SK-N-SH (cell line): ENCODE measurements at regions not wholly inside any gene's neighbourhood (a gene's known extent, or its start where the extent isn't known, plus 50 kb on each side); places are given as distances from the start of the nearest gene placed in this dataset.

Experiments
- CTCF ChIA-PET: fragments of 300-600, 350-600 bp; formaldehyde crosslinking; extraction: SDS; loops from one replicate; lab custom pipeline; 2021; lab: Yijun Ruan, JAX
- POLR2A ChIA-PET: fragments of 350-600 bp; sonication (Branson Sonifier 250); formaldehyde crosslinking; extraction: SDS; loops from one replicate; lab custom pipeline; 2020; ENCODE audit warnings: antibody characterized with exemption, inconsistent platforms; lab: Yijun Ruan, JAX
- DNase-seq: peaks from one replicate; pipeline ENCODE4 v3.0.0; 2012
- H2AFZ ChIP-seq: fragments of 200-600 bp; sonication (generic); 2 replicates; pipeline ENCODE4 v1.8.1; 2016; ENCODE audit warnings: antibody characterized with exemption, mild to moderate bottlenecking, low read depth
- H3F3A ChIP-seq: fragments of 200-600 bp; sonication (generic); replicated peaks from 2 replicates; pipeline ENCODE3; 2016; ENCODE audit warnings: antibody characterized with exemption, mild to moderate bottlenecking; ENCODE audit not compliant: insufficient read depth
- H3K27ac ChIP-seq, 2 experiments: fragments of 200-500 bp in 1 of 2; fragments of 200-600 bp in 1 of 2; sonication (Bioruptor generic) in 1 of 2; sonication (generic), shearing (Covaris generic) in 1 of 2; 2 replicates each; pipeline versions ENCODE4 v1.5.1 to v1.6.1; 2014 to 2016; ENCODE audit warnings: low read depth in 2 of 2, inconsistent platforms in 1 of 2, low read length in 1 of 2, mild to moderate bottlenecking in 1 of 2, mixed read lengths in 1 of 2
- H3K27me3 ChIP-seq: fragments of 200-600 bp; sonication (generic), shearing (Covaris generic); 2 replicates; pipeline ENCODE4 v1.6.1; 2016; ENCODE audit warnings: mixed run types; ENCODE audit not compliant: insufficient read depth
- H3K36me3 ChIP-seq, 2 experiments: fragments of 200-500 bp in 1 of 2; fragments of 200-600 bp in 1 of 2; sonication (Bioruptor generic) in 1 of 2; sonication (generic) in 1 of 2; replicated peaks in 1 of 2; 2 replicates each; pipeline versions ENCODE3 to v1.5.1; 2014 to 2016; ENCODE audit warnings: low read length in 1 of 2, mild to moderate bottlenecking in 1 of 2; ENCODE audit not compliant: insufficient read depth in 2 of 2, control insufficient read depth in 1 of 2
- H3K4me1 ChIP-seq, 2 experiments: fragments of 200-500 bp in 1 of 2; fragments of 200-600 bp in 1 of 2; sonication (Bioruptor generic) in 1 of 2; sonication (generic), shearing (Covaris generic) in 1 of 2; 2 replicates each; pipeline versions ENCODE4 v1.5.1 to v1.6.1; 2014 to 2016; ENCODE audit warnings: low read depth in 1 of 2, low read length in 1 of 2, mixed run types in 1 of 2; ENCODE audit not compliant: insufficient read depth in 2 of 2, control insufficient read depth in 1 of 2
- H3K4me2 ChIP-seq: fragments of 200-600 bp; sonication (generic), shearing (Covaris generic); 2 replicates; pipeline ENCODE4 v1.6.1; 2017; ENCODE audit warnings: mixed run types
- H3K4me3 ChIP-seq, 2 experiments: fragments of 200-500 bp in 1 of 2; fragments of 200-600 bp in 1 of 2; sonication (Bioruptor generic) in 1 of 2; sonication (generic), shearing (Covaris generic) in 1 of 2; 2 replicates each; pipeline versions ENCODE4 v1.5.1 to v1.8.1; 2014 to 2016; ENCODE audit warnings: low read depth in 2 of 2, inconsistent platforms in 1 of 2, low read length in 1 of 2, mild to moderate bottlenecking in 1 of 2, mixed read lengths in 1 of 2, moderate library complexity in 1 of 2
- H3K79me2 ChIP-seq: fragments of 200-600 bp; sonication (generic); 2 replicates; pipeline ENCODE4 v1.8.1; 2017; ENCODE audit warnings: mild to moderate bottlenecking; ENCODE audit not compliant: insufficient read depth
- H3K9ac ChIP-seq: fragments of 200-600 bp; sonication (generic); 2 replicates; pipeline ENCODE4 v1.6.1; 2017; ENCODE audit warnings: mixed run types
- H3K9me2 ChIP-seq: fragments of 200-600 bp; sonication (generic); 2 replicates; pipeline ENCODE4 v1.6.1; 2017; ENCODE audit warnings: mixed run types
- H3K9me3 ChIP-seq: fragments of 200-600 bp; sonication (generic); 2 replicates; pipeline ENCODE4 v1.6.1; 2017; ENCODE audit warnings: mixed run types, mild to moderate bottlenecking, moderate library complexity
- H4K20me1 ChIP-seq: fragments of 200-600 bp; sonication (generic); 2 replicates; pipeline ENCODE4 v1.6.1; 2017; ENCODE audit warnings: mild to moderate bottlenecking, mixed run types; ENCODE audit not compliant: insufficient read depth
- EP300 ChIP-seq, 2 experiments: IDR thresholded peaks; 2 replicates each; pipeline versions ENCODE4 v1.4.0 to v1.6.1; 2012; ENCODE audit warnings: borderline replicate concordance in 1 of 2, low read depth in 1 of 2, low read length in 1 of 2
- EZH2phosphoT487 ChIP-seq: fragments of 200-600 bp; sonication (generic); IDR thresholded peaks from 2 replicates; pipeline ENCODE4 v1.6.1; 2017; ENCODE audit warnings: low read depth, mixed run types, mild to moderate bottlenecking, antibody characterized with exemption, moderate library complexity, borderline replicate concordance
- JUND ChIP-seq: IDR thresholded peaks from 2 replicates; pipeline ENCODE4 v1.4.0; 2012
- MEF2A ChIP-seq: IDR thresholded peaks from 2 replicates; pipeline ENCODE4 v1.4.0; 2012; ENCODE audit warnings: low read depth, borderline replicate concordance
- NRF1 ChIP-seq: IDR thresholded peaks from 2 replicates; pipeline ENCODE4 v1.6.1; 2012; ENCODE audit warnings: low read depth, mild to moderate bottlenecking, low read length
- RCOR1 ChIP-seq: fragments of 150-350 bp; IDR thresholded peaks from 2 replicates; pipeline ENCODE4 v1.6.1; 2017; ENCODE audit warnings: antibody characterized with exemption, low read length
- REST ChIP-seq: IDR thresholded peaks from 2 replicates; pipeline ENCODE4 v1.6.1; 2012; ENCODE audit warnings: mild to moderate bottlenecking, low read depth, low read length, moderate library complexity
- RXRA ChIP-seq: IDR thresholded peaks from 2 replicates; pipeline ENCODE4 v1.4.0; 2012; ENCODE audit warnings: low read depth, mild to moderate bottlenecking, borderline replicate concordance
- WGBS: methylation state at CpG from one replicate; pipeline ENCODE4 v1.1.6; 2017; ENCODE audit warnings: low lambda C conversion rate; 5-methylcytosine and 5-hydroxymethylcytosine counted together

GRCh38 chr12:11592484-11592883 lies 57.0 kb upstream of the ETV6 start (continued):
- TF ChIP-seq MEF2A (no peak), JUND (no peak), RCOR1 (no peak), REST (no peak)

- Histone ChIP-seq H3K9me2 (no peaks in the 10 kb centered on the region), H3K27me3 (no peaks in the 10 kb centered on the region), H3K36me3 (no peaks in the 10 kb centered on the region), H4K20me1 (no peaks in the 10 kb centered on the region), H3K4me1 (peaks cover 0 to 4% of the 10 kb centered on the region in 2 experiments; a peak in 1 of 4 replicates), H3K9me3 (no peaks in the 10 kb centered on the region), H3K4me2 (no peak overlapping the region), H3K27ac (no peak overlapping the region), H3F3A (no peaks in the 10 kb centered on the region), H3K79me2 (no peaks in the 10 kb centered on the region), H3K4me3 (no peak overlapping the region), H3K9ac (no peak overlapping the region), H2AFZ (no peak overlapping the region)
- TF ChIP-seq EZH2phosphoT487 (no peak), NRF1 (no peak), EP300 (IDR thresholded peaks at IDR 0.05; ENCODE audit: borderline replicate concordance in 1 of 2, low read depth in 1 of 2, low read length in 1 of 2) (no peak), REST (no peak), RXRA (no peak)
- ChIA-PET POLR2A (no interaction called here), CTCF (no interaction called here)
- WGBS = 69% methylated on average over 1 of the region's 1 CpG
- DNase-seq = no peak
Observed at GRCh38 chr12:11593013-11593412, 56.5 kb upstream of the ETV6 start.
